ENCODE measurements at regions not wholly inside any gene's neighbourhood (a gene's known extent, or its start where the extent isn't known, plus 50 kb on each side); places are given as distances from the start of the nearest gene placed in this dataset.

DNA sequence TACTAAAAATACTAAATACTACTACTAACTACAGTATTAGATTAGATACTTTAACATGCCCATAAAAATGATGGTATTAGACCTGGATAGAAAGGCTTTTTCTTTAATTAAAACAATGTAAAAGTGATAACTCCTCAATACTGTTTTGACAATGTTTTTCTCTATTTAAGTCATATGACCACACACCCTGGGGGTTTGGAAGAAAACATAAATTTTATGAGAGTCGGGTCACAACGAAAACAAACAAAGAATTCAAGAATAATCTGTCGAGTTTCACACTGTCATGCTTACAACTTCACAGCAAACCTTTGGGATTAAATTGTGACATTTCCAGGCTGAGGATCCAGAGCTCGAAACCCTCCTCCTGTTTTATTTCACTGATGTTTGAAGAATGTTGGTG lies 107.4 kb upstream of the SOX4 start:
- Histone ChIP-seq H3K4me3 (ENCODE audit: low read length) (no peak overlapping the region), H3K9ac (ENCODE audit: low read length) (no peak overlapping the region), H3K36me3 (ENCODE audit: control insufficient read depth, low read depth, low read length) (no peaks in the 10 kb centered on the region)

DNA sequence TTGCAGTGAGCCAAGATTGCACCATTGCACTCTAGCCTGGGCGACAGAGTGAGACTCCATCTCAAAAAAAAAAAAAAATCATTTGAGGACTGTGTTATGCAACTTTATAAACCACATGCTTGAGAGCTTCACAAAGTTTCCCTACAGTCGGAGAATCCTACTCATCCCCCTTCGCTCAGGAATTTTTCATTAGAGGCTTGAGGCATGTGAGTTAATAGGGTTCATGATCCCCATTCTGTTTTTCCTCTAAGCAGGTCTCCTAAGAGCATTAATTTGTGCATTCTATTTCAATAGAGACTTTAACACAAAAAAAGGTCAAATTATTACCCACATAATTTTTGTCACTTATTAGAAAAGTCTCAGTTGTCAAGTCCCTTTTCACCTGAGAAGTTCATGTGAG lies 103.7 kb upstream of the SOX4 start:
- H3K36me3 ChIP-seq (ENCODE audit: control insufficient read depth, low read depth, low read length): no peaks in the 10 kb centered on the region
- no peak overlapping the region for H3K4me3 ChIP-seq (ENCODE audit: low read length)
- H3K27me3 ChIP-seq (ENCODE audit: control insufficient read depth, insufficient read depth, low read length): no peaks in the 10 kb centered on the region

More for the DNA sequence above, 107.4 kb upstream of the SOX4 start:
- Histone ChIP-seq H3K27me3 (ENCODE audit: control insufficient read depth, insufficient read depth, low read length) (no peaks in the 10 kb centered on the region), H3K9me3 (ENCODE audit: control insufficient read depth, low read depth, low read length) (no peaks in the 10 kb centered on the region), H3K4me1 (ENCODE audit: control insufficient read depth, low read depth, low read length) (no peaks in the 10 kb centered on the region), H3K27ac (ENCODE audit: low read length) (no peak overlapping the region)

DNA sequence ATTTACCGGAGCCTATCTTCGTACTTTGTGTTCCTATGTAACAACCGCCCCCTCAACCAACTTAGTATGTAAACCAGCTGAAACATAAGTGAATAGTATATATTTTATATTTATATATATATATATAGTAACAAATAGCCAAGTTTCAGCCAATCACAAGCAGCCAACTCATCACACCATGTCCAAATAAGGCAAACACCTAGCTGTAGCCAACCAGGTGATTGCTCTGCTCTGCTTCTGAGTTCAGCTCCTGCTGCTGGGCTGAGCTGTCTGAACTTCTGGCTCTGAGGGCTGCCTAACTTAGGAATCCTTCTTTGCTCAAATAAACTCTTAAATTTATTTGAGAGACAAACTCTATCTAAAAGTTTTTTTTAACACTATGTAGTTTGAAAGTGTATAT lies 101.6 kb upstream of the SOX4 start:
- H3K9me3 ChIP-seq (ENCODE audit: control insufficient read depth, low read depth, low read length): no peaks in the 10 kb centered on the region
- H3K27me3 ChIP-seq (ENCODE audit: control insufficient read depth, insufficient read depth, low read length): no peaks in the 10 kb centered on the region
- H3K4me1 ChIP-seq (ENCODE audit: control insufficient read depth, low read depth, low read length): no peaks in the 10 kb centered on the region
- H3K27ac ChIP-seq (ENCODE audit: low read length): no peak overlapping the region
- H3K9ac ChIP-seq (ENCODE audit: low read length): no peak overlapping the region
- H3K4me3 ChIP-seq (ENCODE audit: low read length): no peak overlapping the region
- no peaks in the 10 kb centered on the region for H3K36me3 ChIP-seq (ENCODE audit: control insufficient read depth, low read depth, low read length)

More for the DNA sequence above, 103.7 kb upstream of the SOX4 start:
- Histone ChIP-seq H3K4me1 (ENCODE audit: control insufficient read depth, low read depth, low read length) (no peaks in the 10 kb centered on the region), H3K9ac (ENCODE audit: low read length) (no peak overlapping the region), H3K9me3 (ENCODE audit: control insufficient read depth, low read depth, low read length) (no peaks in the 10 kb centered on the region), H3K27ac (ENCODE audit: low read length) (no peak overlapping the region)

DNA sequence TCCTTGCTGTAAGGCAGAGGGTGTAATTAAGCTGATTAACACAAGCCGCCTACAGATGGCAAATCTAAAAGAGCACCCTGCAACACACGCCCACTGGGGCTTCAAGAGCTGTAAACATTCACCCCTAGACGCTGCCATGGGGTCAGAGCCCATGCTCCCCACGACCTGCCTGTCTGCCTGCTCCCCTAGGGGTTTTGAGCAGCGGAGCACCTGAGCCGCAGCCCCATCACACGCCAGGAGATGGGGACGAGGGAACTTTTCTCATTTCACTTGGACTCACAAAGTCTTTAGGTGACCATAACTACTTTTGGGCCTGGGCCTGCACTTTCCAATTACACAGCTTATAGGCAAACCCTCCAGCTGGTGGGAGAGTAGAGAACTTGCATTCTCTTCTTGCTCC lies 99.0 kb upstream of the SOX4 start:
- H3K27me3 ChIP-seq (ENCODE audit: control insufficient read depth, insufficient read depth, low read length): no peaks in the 10 kb centered on the region
- no peak overlapping the region for H3K4me3 ChIP-seq (ENCODE audit: low read length)
- H3K36me3 ChIP-seq (ENCODE audit: control insufficient read depth, low read depth, low read length): no peaks in the 10 kb centered on the region
- no peaks in the 10 kb centered on the region for H3K4me1 ChIP-seq (ENCODE audit: control insufficient read depth, low read depth, low read length)
- no peak overlapping the region for H3K27ac ChIP-seq (ENCODE audit: low read length)
- no peaks in the 10 kb centered on the region for H3K9me3 ChIP-seq (ENCODE audit: control insufficient read depth, low read depth, low read length)
- H3K9ac ChIP-seq (ENCODE audit: low read length): no peak overlapping the region

DNA sequence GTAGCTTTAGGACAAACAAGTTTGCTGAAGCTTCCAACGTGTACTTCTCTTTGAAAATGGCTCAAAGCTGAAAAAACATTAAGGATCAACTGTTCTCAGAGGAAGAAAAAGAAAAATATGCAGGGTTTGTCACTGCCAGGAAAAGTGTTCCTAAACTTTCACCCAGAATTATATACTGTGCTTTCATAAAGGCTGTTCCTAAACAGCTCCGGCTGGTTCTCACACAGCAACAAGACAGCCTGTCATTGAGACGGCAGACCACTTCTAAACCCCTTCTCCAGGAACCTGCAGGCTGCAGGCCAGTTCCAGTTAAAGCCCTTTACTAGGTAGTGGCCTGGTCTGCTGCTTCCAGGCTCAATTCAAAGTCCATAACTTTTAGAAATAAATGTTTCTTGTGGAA lies 97.4 kb upstream of the SOX4 start:
- no peak overlapping the region for H3K9ac ChIP-seq (ENCODE audit: low read length)
- no peaks in the 10 kb centered on the region for H3K27me3 ChIP-seq (ENCODE audit: control insufficient read depth, insufficient read depth, low read length)
- no peak overlapping the region for H3K4me3 ChIP-seq (ENCODE audit: low read length)
- H3K36me3 ChIP-seq (ENCODE audit: control insufficient read depth, low read depth, low read length): no peaks in the 10 kb centered on the region
- H3K4me1 ChIP-seq (ENCODE audit: control insufficient read depth, low read depth, low read length): no peaks in the 10 kb centered on the region
- H3K27ac ChIP-seq (ENCODE audit: low read length): no peak overlapping the region
- H3K9me3 ChIP-seq (ENCODE audit: control insufficient read depth, low read depth, low read length): no peaks in the 10 kb centered on the region

DNA sequence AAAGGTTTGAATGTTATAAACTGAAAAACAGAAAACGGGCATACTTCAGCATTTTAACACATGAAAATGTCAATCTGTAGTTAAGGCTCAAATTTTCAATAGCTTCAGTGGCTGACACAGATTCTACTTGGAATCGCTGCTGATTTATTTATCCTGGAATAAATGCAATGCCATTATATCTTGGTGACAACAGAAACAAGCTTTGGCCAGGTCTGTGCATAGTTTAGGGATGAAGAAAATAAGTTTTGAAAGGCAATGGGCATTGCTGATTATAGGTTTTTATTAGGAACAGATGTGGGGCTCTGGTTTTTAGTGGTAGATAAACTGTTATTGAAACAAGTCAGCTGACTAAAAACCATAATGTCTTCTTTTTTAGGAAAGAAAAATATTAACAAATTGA lies 96.8 kb upstream of the SOX4 start:
- Histone ChIP-seq H3K36me3 (ENCODE audit: control insufficient read depth, low read depth, low read length) (no peaks in the 10 kb centered on the region), H3K4me3 (ENCODE audit: low read length) (no peak overlapping the region), H3K4me1 (ENCODE audit: control insufficient read depth, low read depth, low read length) (no peaks in the 10 kb centered on the region), H3K27me3 (ENCODE audit: control insufficient read depth, insufficient read depth, low read length) (no peaks in the 10 kb centered on the region), H3K9ac (ENCODE audit: low read length) (no peak overlapping the region), H3K27ac (ENCODE audit: low read length) (no peak overlapping the region), H3K9me3 (ENCODE audit: control insufficient read depth, low read depth, low read length) (no peaks in the 10 kb centered on the region)

DNA sequence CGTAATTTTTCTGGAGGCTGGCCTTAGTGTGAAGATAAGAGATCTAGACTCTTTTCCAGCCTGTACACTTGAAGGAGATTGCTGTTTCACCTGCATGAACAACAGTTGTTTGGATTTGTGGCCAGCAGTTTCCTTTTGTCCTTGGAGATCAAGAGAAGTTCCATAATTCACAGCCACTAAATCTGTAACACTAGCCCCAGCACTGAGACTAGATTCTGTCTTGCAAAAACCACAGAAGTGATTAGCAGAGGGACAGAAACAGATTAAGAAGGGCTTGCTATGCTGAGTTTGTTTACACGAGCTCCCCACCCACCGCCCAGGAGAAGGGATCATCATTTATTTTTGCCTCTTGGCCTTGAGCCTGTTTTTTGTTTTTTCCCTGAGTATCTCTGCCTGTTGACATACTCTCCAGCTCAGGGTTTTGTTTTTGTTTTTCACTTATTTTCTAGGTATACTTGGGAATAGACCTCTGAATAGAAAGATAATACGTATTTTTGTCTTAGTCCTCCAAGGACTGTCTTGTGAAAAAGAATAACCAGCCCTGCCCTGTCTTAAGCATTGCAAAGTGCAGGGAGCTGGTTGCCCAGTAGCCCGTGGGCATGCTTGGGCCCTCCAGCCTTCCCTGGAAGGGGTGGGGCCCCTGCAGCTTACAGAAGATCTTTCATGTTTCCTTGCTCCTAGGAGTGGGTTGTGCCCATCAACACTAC lies 93.1 kb upstream of the SOX4 start:
- Histone ChIP-seq H3K9ac (ENCODE audit: low read length) (no peak overlapping the region), H3K36me3 (ENCODE audit: control insufficient read depth, low read depth, low read length) (no peaks in the 10 kb centered on the region), H3K9me3 (ENCODE audit: control insufficient read depth, low read depth, low read length) (no peaks in the 10 kb centered on the region), H3K4me3 (ENCODE audit: low read length) (no peak overlapping the region), H3K4me1 (ENCODE audit: control insufficient read depth, low read depth, low read length) (no peaks in the 10 kb centered on the region), H3K27me3 (ENCODE audit: control insufficient read depth, insufficient read depth, low read length) (no peaks in the 10 kb centered on the region), H3K27ac (ENCODE audit: low read length) (no peak overlapping the region)

DNA sequence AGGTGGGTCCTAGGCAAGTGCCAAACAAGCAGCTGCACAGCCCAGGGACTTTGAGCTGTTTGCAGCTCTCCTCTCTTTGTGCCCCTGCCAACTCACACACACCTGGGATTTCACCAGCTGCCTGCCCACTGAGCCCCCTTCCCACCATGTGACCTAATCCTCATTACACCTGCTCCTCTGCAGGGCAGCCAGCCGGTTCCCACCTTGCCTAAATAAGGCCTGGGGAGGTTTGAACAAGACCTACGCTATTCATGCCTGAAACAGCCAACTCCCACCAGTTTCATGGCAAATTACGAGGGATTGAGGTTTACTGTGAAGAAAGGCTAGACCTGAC lies 92.6 kb upstream of the SOX4 start:
- H3K9me3 ChIP-seq (ENCODE audit: control insufficient read depth, low read depth, low read length): no peaks in the 10 kb centered on the region
- H3K27me3 ChIP-seq (ENCODE audit: control insufficient read depth, insufficient read depth, low read length): no peaks in the 10 kb centered on the region
- no peaks in the 10 kb centered on the region for H3K36me3 ChIP-seq (ENCODE audit: control insufficient read depth, low read depth, low read length)
- no peak overlapping the region for H3K27ac ChIP-seq (ENCODE audit: low read length)
- no peaks in the 10 kb centered on the region for H3K4me1 ChIP-seq (ENCODE audit: control insufficient read depth, low read depth, low read length)
- H3K9ac ChIP-seq (ENCODE audit: low read length): no peak overlapping the region
- H3K4me3 ChIP-seq (ENCODE audit: low read length): no peak overlapping the region

DNA sequence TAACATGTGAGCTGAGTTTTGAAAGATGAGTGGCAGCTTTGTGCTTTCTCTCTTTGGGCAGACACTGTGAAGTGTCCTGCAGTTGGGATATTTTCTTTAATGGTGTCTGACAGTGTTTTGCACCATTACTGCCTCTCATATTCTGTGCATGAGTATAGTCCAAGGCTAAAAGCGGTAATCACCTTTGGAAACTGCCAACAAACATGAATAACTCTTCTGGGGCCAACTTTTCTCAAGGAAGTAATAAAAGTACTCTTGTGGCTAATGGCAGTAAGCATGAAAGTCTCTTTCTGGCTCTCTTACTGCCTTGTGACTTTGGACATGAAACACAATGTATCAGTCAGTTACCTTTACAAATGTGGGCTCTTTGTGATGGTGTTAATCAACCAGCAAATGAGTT lies 91.7 kb upstream of the SOX4 start:
- H3K4me1 ChIP-seq (ENCODE audit: control insufficient read depth, low read depth, low read length): no peaks in the 10 kb centered on the region
- no peaks in the 10 kb centered on the region for H3K27me3 ChIP-seq (ENCODE audit: control insufficient read depth, insufficient read depth, low read length)
- H3K36me3 ChIP-seq (ENCODE audit: control insufficient read depth, low read depth, low read length): no peaks in the 10 kb centered on the region
- no peak overlapping the region for H3K4me3 ChIP-seq (ENCODE audit: low read length)
- no peak overlapping the region for H3K27ac ChIP-seq (ENCODE audit: low read length)
- H3K9ac ChIP-seq (ENCODE audit: low read length): no peak overlapping the region
- H3K9me3 ChIP-seq (ENCODE audit: control insufficient read depth, low read depth, low read length): no peaks in the 10 kb centered on the region

DNA sequence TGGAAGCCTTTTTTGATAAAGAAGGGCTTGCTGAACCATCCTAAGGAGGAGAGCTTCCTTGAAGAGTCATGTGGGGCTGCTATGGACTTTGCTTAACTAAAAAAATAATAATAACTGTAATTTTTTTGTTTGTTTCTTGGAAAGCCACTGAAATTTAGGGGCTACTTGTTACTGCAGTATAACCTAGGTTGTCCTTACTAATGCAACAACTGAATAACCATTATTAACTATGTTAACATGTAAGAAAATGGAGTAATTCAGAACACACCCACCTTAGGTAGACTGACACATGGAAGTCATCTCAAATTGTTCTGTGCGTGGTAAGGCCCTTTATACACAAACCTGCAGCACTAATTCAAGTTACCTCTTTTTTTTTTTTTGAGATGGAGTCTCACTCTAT lies 90.9 kb upstream of the SOX4 start:
- Histone ChIP-seq H3K27me3 (ENCODE audit: control insufficient read depth, insufficient read depth, low read length) (no peaks in the 10 kb centered on the region), H3K36me3 (ENCODE audit: control insufficient read depth, low read depth, low read length) (no peaks in the 10 kb centered on the region), H3K9me3 (ENCODE audit: control insufficient read depth, low read depth, low read length) (no peaks in the 10 kb centered on the region), H3K4me3 (ENCODE audit: low read length) (no peak overlapping the region), H3K9ac (ENCODE audit: low read length) (no peak overlapping the region), H3K4me1 (ENCODE audit: control insufficient read depth, low read depth, low read length) (no peaks in the 10 kb centered on the region), H3K27ac (ENCODE audit: low read length) (no peak overlapping the region)

DNA sequence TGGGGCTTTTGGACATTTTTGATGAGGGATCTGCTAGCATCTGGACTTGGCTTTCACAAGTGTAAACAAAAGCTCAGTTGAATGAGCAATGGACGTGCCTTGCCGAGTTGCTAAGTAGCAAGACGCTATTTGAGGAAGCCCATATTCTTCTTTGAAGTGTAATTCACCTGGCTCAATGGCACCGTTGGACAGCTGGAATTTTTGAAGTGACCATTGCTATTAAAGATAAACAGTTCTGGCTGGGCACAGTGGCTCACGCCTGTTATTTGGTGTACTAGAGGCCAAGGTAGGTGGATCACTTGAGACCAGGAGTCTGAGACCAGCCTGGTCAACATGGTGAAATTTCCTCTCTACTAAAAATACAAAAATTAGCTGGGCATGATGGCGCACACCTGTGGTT lies 88.8 kb upstream of the SOX4 start:
- H3K27ac ChIP-seq (ENCODE audit: low read length): no peak overlapping the region
- H3K4me1 ChIP-seq (ENCODE audit: control insufficient read depth, low read depth, low read length): no peaks in the 10 kb centered on the region
- no peaks in the 10 kb centered on the region for H3K27me3 ChIP-seq (ENCODE audit: control insufficient read depth, insufficient read depth, low read length)
- no peak overlapping the region for H3K9ac ChIP-seq (ENCODE audit: low read length)
- H3K9me3 ChIP-seq (ENCODE audit: control insufficient read depth, low read depth, low read length): no peaks in the 10 kb centered on the region
- H3K4me3 ChIP-seq (ENCODE audit: low read length): no peak overlapping the region
- no peaks in the 10 kb centered on the region for H3K36me3 ChIP-seq (ENCODE audit: control insufficient read depth, low read depth, low read length)

DNA sequence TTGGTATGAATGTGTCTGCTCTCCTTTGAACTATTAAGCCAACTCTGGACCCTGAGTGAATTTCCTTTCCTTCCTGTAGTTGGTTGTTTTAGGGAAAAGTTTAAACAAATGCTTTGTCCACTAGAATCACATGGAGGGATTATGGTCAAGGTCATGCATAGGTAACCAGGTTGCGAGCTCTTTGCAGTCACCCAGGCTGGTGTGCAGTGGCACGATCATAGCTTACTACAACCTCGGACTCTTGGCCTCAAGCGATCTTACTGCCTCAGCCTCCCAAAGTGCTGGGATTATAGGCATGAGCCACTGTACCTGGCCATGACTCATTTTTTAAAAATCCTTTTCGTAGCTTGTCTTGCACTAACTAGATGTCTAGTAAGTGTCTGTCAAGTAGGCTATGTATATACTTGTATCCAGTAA lies 88.0 kb upstream of the SOX4 start:
- Histone ChIP-seq H3K36me3 (ENCODE audit: control insufficient read depth, low read depth, low read length) (no peaks in the 10 kb centered on the region), H3K4me1 (ENCODE audit: control insufficient read depth, low read depth, low read length) (no peaks in the 10 kb centered on the region), H3K9me3 (ENCODE audit: control insufficient read depth, low read depth, low read length) (no peaks in the 10 kb centered on the region), H3K4me3 (ENCODE audit: low read length) (no peak overlapping the region), H3K9ac (ENCODE audit: low read length) (no peak overlapping the region), H3K27ac (ENCODE audit: low read length) (no peak overlapping the region), H3K27me3 (ENCODE audit: control insufficient read depth, insufficient read depth, low read length) (no peaks in the 10 kb centered on the region)
